Mucosa of rectum (tissue), 2 donors: ENCODE measurements at regions not wholly inside any gene's neighbourhood (a gene's known extent, or its start where the extent isn't known, plus 50 kb on each side); places are given as distances from the start of the nearest gene placed in this dataset.
"Not testable (repeated sequence)": the region's sequence is repeated elsewhere in the genome, so short reads cannot be mapped to it uniquely, and the experiment has no call there.

Experiments
- H3K27ac ChIP-seq, 2 donors: one replicate each; pipeline ENCODE4 v1.7.0; 2013; ENCODE audit warnings: inconsistent platforms in 2 of 2, low read depth in 2 of 2, low read length in 2 of 2
- H3K27me3 ChIP-seq, 2 donors: one replicate each; pipeline ENCODE4 v1.7.0; 2013; ENCODE audit warnings: low read length in 2 of 2; ENCODE audit not compliant: control insufficient read depth in 2 of 2, insufficient read depth in 2 of 2
- H3K36me3 ChIP-seq, 2 donors: one replicate each; pipeline ENCODE4 v1.7.0; 2013; ENCODE audit warnings: low read length in 2 of 2; ENCODE audit not compliant: control insufficient read depth in 2 of 2, insufficient read depth in 2 of 2
- H3K4me1 ChIP-seq, 2 donors: one replicate each; pipeline ENCODE4 v1.7.0; 2013; ENCODE audit warnings: low read length in 2 of 2, mild to moderate bottlenecking in 1 of 2; ENCODE audit not compliant: control insufficient read depth in 2 of 2, insufficient read depth in 2 of 2
- H3K4me3 ChIP-seq, 2 donors: one replicate each; pipeline ENCODE4 v1.7.0; 2013; ENCODE audit warnings: low read length in 2 of 2
- H3K9ac ChIP-seq, 2 donors: one replicate each; pipeline ENCODE4 v1.7.0; 2013; ENCODE audit warnings: low read length in 2 of 2, low read depth in 1 of 2, mild to moderate bottlenecking in 1 of 2
- H3K9me3 ChIP-seq, 2 donors: one replicate each; pipeline ENCODE4 v1.7.0; 2013; ENCODE audit warnings: low read length in 2 of 2; ENCODE audit not compliant: control insufficient read depth in 2 of 2
- donor health status: healthy.
- donor health status: Normal muscosa, but diverticular disease.

DNA sequence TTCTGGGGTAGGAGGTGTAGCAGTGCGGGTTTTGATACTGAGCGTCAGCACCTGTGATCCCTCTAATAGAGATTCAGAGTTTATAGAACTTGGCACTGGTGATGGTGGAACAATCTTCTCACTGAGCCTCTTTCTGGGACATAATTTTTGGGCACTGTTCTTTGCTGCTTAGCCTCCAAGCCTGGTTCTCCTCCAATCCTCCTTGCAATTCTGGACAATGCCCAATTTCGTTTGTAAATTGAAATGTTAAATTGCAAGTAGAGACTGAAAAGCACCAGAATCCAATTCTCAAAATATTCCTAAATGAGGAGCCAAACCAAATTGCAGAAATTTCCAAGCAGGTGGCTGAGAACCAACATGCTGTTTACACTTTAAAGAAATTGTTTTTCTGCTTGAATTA, 149.8 kb upstream of the ABI3BP start:
- H3K4me3 ChIP-seq = no peak overlapping the region
- H3K36me3 ChIP-seq = no peaks in the 10 kb centered on the region
- H3K27ac ChIP-seq = no peak overlapping the region
- H3K4me1 ChIP-seq = no peaks in the 10 kb centered on the region
- H3K9ac ChIP-seq = no peak overlapping the region
- H3K27me3 ChIP-seq = no peaks in the 10 kb centered on the region
- no peaks in the 10 kb centered on the region for H3K9me3 ChIP-seq

DNA sequence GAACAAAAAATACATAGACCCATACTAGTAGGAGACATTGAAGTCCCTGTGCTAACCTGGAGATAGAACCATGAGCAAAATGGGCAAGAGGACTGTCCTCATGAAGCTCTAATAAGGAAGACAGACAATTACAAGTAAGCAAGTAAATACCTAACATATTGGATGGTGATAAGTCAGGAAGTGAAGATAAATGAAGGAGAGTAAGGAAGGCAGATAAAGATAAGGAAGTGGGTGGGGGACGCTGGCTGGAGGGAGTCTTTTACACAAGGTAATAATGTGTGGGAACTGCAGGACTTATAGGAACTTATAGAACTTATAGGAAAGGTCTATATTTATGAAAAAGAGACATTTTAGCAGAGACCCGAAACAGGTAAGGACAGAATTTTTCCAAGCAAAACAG, 148.9 kb upstream of the ABI3BP start:
- no peaks in the 10 kb centered on the region for H3K27me3 ChIP-seq
- no peak overlapping the region for H3K9ac ChIP-seq
- no peak overlapping the region for H3K4me3 ChIP-seq
- H3K9me3 ChIP-seq = no peaks in the 10 kb centered on the region
- no peaks in the 10 kb centered on the region for H3K4me1 ChIP-seq
- H3K27ac ChIP-seq = no peak overlapping the region
- no peaks in the 10 kb centered on the region for H3K36me3 ChIP-seq

- Histone ChIP-seq H3K27me3 (no peaks in the 10 kb centered on the region), H3K9me3 (no peaks in the 10 kb centered on the region), H3K27ac (no peak overlapping the region), H3K4me1 (no peaks in the 10 kb centered on the region), H3K36me3 (no peaks in the 10 kb centered on the region), H3K9ac (no peak overlapping the region), H3K4me3 (no peak overlapping the region)
Measured at GRCh38 chr3:101141135-101141534, 147.9 kb upstream of the ABI3BP start.

GRCh38 chr3:101138817-101139216, 145.6 kb upstream of the ABI3BP start:
- H3K9me3 ChIP-seq = no peaks in the 10 kb centered on the region
- H3K36me3 ChIP-seq = no peaks in the 10 kb centered on the region
- H3K27me3 ChIP-seq = no peaks in the 10 kb centered on the region
- H3K27ac ChIP-seq = no peak overlapping the region
- H3K9ac ChIP-seq = no peak overlapping the region
- H3K4me3 ChIP-seq = no peak overlapping the region
- no peaks in the 10 kb centered on the region for H3K4me1 ChIP-seq

DNA sequence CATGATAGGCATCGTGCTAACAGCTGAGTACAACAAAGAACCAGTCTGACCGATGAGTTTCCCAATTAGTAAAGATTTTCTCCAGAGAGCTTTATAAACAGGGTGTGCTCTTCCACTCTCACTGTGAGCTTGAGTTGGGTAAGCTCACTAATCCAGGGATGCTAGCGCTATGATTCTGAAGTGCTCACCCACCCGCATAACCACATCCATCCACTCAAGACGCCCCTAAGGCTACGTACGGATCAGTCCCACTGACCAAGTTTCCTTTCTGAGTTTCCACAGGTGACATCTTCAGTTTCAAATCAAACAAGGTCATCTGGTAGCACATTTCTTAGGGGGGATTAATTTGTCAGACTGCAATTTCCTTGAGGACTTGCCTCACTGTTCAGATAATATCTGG, 141.1 kb upstream of the ABI3BP start:
- H3K27me3 ChIP-seq = no peaks in the 10 kb centered on the region
- H3K27ac ChIP-seq = no peak overlapping the region
- H3K4me1 ChIP-seq = no peaks in the 10 kb centered on the region
- H3K9me3 ChIP-seq = no peaks in the 10 kb centered on the region
- no peaks in the 10 kb centered on the region for H3K36me3 ChIP-seq
- H3K9ac ChIP-seq = no peak overlapping the region
- H3K4me3 ChIP-seq = no peak overlapping the region

GRCh38 chr3:101133652-101134051, 140.4 kb upstream of the ABI3BP start:
- no peak overlapping the region for H3K27ac ChIP-seq
- H3K4me3 ChIP-seq = no peak overlapping the region
- H3K9me3 ChIP-seq = no peaks in the 10 kb centered on the region
- H3K4me1 ChIP-seq = no peaks in the 10 kb centered on the region
- H3K9ac ChIP-seq = no peak overlapping the region
- no peaks in the 10 kb centered on the region for H3K27me3 ChIP-seq
- H3K36me3 ChIP-seq = no peaks in the 10 kb centered on the region

DNA sequence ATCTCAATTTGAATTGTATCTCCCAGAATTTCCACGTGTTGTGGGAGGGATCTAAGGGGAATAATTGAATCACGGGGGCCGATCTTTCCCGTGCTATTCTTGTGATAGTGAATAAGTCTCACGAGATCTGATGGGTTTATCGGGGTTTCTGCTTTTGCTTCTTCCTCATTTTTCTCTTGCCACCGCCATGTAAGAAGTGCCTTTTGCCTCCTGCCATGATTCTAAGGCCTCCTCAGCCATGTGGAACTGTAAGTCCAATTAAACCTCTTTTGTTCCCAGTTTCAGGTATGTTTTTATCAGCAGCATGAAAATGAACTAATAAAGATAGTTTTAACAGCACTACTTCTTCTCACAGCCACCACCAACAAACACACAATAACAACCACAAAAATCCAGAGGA, 140.0 kb upstream of the ABI3BP start:
- not testable (repeated sequence) for H3K9me3 ChIP-seq, H3K36me3 ChIP-seq, H3K9ac ChIP-seq

GRCh38 chr3:101131767-101132166, 138.5 kb upstream of the ABI3BP start:
- H3K36me3 ChIP-seq = no peaks in the 10 kb centered on the region
- H3K27ac ChIP-seq = no peak overlapping the region
- H3K27me3 ChIP-seq = no peaks in the 10 kb centered on the region
- no peak overlapping the region for H3K4me3 ChIP-seq
- no peak overlapping the region for H3K9ac ChIP-seq
- H3K9me3 ChIP-seq = no peaks in the 10 kb centered on the region
- H3K4me1 ChIP-seq = no peaks in the 10 kb centered on the region

More for the DNA sequence above, 140.0 kb upstream of the ABI3BP start:
- not testable (repeated sequence) for H3K27ac ChIP-seq, H3K27me3 ChIP-seq, H3K4me3 ChIP-seq, H3K4me1 ChIP-seq

DNA sequence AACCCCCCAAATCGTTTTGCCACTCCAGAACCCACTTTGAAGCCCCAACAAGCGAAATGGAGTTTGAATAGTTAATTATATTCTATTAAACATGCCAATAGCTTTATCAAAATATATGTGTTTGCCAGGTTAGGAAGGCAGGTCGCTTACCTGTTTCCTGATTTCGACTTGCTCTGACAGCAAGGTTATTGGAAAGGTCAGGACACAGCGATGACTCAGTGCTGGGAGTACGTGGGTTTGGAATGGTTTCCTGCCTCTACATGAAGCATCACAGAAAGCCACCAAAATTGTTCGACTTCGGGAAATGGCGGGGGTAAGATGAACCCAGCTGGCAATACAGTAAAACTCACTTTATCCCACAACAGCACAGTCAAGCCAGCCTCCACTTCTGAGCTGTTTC, 135.6 kb upstream of the ABI3BP start:
- no peaks in the 10 kb centered on the region for H3K9me3 ChIP-seq
- H3K4me3 ChIP-seq = no peak overlapping the region
- H3K4me1 ChIP-seq = no peaks in the 10 kb centered on the region
- H3K36me3 ChIP-seq = no peaks in the 10 kb centered on the region
- H3K27ac ChIP-seq = no peak overlapping the region
- H3K27me3 ChIP-seq = no peaks in the 10 kb centered on the region
- no peak overlapping the region for H3K9ac ChIP-seq

- no peak overlapping the region for H3K9ac ChIP-seq
- no peaks in the 10 kb centered on the region for H3K4me1 ChIP-seq
- no peak overlapping the region for H3K27ac ChIP-seq
- no peak overlapping the region for H3K4me3 ChIP-seq
- no peaks in the 10 kb centered on the region for H3K27me3 ChIP-seq
- H3K9me3 ChIP-seq = no peaks in the 10 kb centered on the region
- no peaks in the 10 kb centered on the region for H3K36me3 ChIP-seq
Measured at GRCh38 chr3:101128001-101128400, 134.8 kb upstream of the ABI3BP start.

DNA sequence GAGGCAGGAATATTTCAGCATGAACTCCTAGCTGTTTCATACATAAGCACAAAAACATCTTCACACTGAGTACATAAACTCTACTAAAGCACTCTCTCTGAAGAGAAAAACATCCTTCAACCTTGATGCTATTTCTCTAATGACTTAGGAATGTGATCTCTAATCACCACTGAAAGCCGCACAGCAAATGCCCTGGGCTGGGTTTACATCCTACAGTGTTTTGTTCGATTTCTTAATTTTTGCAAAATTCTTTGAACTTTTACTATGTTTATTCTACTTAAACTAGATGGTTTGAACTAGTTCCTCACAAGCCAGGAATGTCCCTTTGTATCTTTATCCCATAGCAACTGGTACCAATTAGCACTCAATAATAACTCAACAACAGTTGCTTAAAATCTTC, 130.9 kb upstream of the ABI3BP start:
- Histone ChIP-seq H3K4me3 (no peak overlapping the region), H3K9ac (no peak overlapping the region), H3K36me3 (no peaks in the 10 kb centered on the region)

More for the DNA sequence above, 130.9 kb upstream of the ABI3BP start:
- no peak overlapping the region for H3K27ac ChIP-seq
- no peaks in the 10 kb centered on the region for H3K4me1 ChIP-seq
- no peaks in the 10 kb centered on the region for H3K27me3 ChIP-seq
- H3K9me3 ChIP-seq = no peaks in the 10 kb centered on the region
